BE2C (cell line): ENCODE measurements at regions not wholly inside any gene's neighbourhood (a gene's known extent, or its start where the extent isn't known, plus 50 kb on each side); places are given as distances from the start of the nearest gene placed in this dataset.
A peak's percentile ranks its signal among the peaks of the same experiment; 100 is the strongest.

Experiments used
- DNase-seq: peaks from one replicate; pipeline ENCODE4 v3.0.0-alpha.2; 2020
- H3K27me3 ChIP-seq: fragments of 250-450 bp; sonication (Bioruptor Pico); 2 replicates; pipeline ENCODE4 v1.5.1; 2020; ENCODE audit warnings: mild to moderate bottlenecking
- H3K36me3 ChIP-seq: fragments of 250-450 bp; sonication (Bioruptor Pico); 2 replicates; pipeline ENCODE4 v1.5.1; 2020; ENCODE audit warnings: mild to moderate bottlenecking
- H3K4me1 ChIP-seq: fragments of 250-450 bp; sonication (Bioruptor Pico); 2 replicates; pipeline ENCODE4 v1.5.1; 2020
- H3K4me3 ChIP-seq: 2 replicates; pipeline ENCODE4 v1.5.1; 2011; ENCODE audit warnings: low read depth, low read length
- H3K9me3 ChIP-seq: fragments of 250-450 bp; sonication (Bioruptor Pico); 2 replicates; pipeline ENCODE4 v1.5.1; 2020
- CTCF ChIP-seq: IDR thresholded peaks from 2 replicates; pipeline ENCODE4 v1.5.1; 2012; ENCODE audit warnings: mild to moderate bottlenecking, low read depth, low read length

- H3K4me1 ChIP-seq: no peaks in the 10 kb centered on the region
- no peaks in the 10 kb centered on the region for H3K9me3 ChIP-seq
- TF ChIP-seq CTCF: no peak
- DNase-seq: no peak
- no peak overlapping the region for H3K4me3 ChIP-seq
- H3K36me3 ChIP-seq: no peaks in the 10 kb centered on the region
- no peaks in the 10 kb centered on the region for H3K27me3 ChIP-seq
These were observed 363.7 kb upstream of the SOX9 start for GRCh38 chr17:71757156-71757555.

DNA sequence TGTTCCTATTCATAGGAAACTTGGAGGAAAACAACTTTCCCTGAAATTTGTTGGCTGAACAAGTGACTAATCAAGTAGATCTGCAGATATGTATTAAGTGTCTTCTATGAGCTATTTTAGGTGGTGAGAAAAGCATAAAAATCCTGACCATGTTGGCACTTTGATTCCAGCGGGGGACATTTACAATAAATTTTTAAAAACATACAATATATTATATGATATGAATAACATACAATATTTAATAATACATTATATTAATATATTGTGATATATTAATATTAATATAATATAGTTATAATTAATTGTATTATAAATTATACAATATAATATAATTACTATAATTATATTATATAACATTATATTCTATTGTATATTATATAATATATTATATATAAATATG lies 362.9 kb upstream of the SOX9 start:
- H3K4me3 ChIP-seq: no peak overlapping the region
- H3K36me3 ChIP-seq: no peaks in the 10 kb centered on the region

GRCh38 chr17:71759422-71760060 lies 361.3 kb upstream of the SOX9 start:
- TF ChIP-seq CTCF: no peak
- no peaks in the 10 kb centered on the region for H3K27me3 ChIP-seq
- no peaks in the 10 kb centered on the region for H3K4me1 ChIP-seq
- no peaks in the 10 kb centered on the region for H3K9me3 ChIP-seq
- H3K36me3 ChIP-seq: no peaks in the 10 kb centered on the region
- H3K4me3 ChIP-seq: no peak overlapping the region
- no peak for DNase-seq

More for the DNA sequence above, 362.9 kb upstream of the SOX9 start:
- H3K27me3 ChIP-seq: no peaks in the 10 kb centered on the region
- no peaks in the 10 kb centered on the region for H3K4me1 ChIP-seq
- DNase-seq: no peak
- H3K9me3 ChIP-seq: no peaks in the 10 kb centered on the region
- no peak for TF ChIP-seq CTCF

DNA sequence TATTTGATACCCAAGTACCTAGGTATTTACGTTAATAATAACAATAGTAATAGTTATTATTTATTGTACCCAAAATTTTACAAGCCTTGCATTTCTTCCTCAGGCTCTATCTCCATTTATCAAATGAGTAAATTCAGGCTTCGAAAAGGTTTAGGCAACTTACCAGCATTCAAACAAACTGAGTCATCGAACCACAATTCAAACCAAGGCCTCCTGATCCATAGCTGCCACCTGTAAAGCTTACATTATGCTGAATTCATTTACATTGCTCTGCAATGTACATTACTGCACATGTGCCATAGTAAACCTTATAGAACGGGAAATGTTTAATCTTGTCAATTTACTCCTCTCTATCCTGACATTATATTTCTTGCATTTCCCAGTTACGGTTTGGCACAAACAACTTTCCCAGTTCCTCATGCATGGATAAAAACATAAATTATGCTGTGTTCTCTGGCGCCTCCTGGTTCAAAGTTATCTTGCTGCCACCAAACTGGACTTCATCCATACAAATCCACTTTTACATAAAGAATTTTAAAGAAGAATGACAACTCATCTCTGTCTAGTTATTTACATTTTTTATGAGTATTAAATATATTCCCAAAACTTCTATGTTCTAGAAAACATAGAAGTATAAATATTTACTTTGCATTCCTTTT lies 360.6 kb upstream of the SOX9 start:
- TF ChIP-seq CTCF: peak; percentile 46; the same call in 1 of the 2 replicates
- Histone ChIP-seq H3K4me1 (no peaks in the 10 kb centered on the region), H3K4me3 (no peak overlapping the region), H3K27me3 (no peaks in the 10 kb centered on the region), H3K36me3 (no peaks in the 10 kb centered on the region), H3K9me3 (no peaks in the 10 kb centered on the region)
- no peak for DNase-seq

DNA sequence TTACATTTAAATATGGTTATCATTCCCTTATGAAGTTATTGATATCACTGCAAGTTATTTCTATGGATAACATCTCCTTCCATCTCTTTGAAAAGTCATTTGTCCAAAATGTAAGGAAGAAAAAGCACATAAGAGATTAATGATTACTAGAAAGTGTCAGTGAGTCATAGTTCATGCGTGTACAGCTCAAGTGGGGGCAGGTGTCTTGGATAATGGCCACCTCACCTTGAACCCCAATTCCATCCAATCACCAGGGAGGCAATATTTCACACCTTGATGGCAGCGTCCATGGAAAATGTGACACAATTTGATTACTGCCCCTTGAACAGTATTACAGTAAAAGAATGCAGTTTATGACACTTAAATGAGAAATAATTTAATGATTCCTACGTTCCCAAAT lies 358.3 kb upstream of the SOX9 start:
- H3K27me3 ChIP-seq: no peaks in the 10 kb centered on the region
- DNase-seq: no peak
- TF ChIP-seq CTCF: no peak
- H3K36me3 ChIP-seq: no peaks in the 10 kb centered on the region
- no peaks in the 10 kb centered on the region for H3K9me3 ChIP-seq
- H3K4me1 ChIP-seq: no peaks in the 10 kb centered on the region
- H3K4me3 ChIP-seq: no peak overlapping the region

DNA sequence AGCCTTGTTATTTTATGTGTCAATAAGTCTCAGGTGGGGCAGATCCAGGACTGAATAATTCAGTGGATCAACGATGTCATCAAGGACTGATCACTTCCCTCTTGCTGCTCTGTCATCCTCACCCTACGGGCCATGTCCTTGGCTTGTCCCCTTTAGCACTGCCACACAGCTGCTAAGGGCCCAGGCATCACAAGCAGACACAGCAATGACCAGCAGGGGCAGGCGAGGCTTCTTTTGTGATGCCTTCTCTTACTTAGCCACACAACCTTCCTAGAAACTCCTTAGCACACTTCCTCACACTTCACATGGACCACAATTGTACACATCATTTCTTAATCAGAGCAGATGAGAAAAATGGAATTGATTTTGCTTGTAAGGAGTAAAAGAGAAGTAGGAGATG lies 356.3 kb upstream of the SOX9 start:
- Histone ChIP-seq H3K27me3 (no peaks in the 10 kb centered on the region), H3K4me3 (no peak overlapping the region)
- DNase-seq: peak; percentile 51

More for the DNA sequence above, 356.3 kb upstream of the SOX9 start:
- Histone ChIP-seq H3K36me3 (no peaks in the 10 kb centered on the region), H3K4me1 (no peaks in the 10 kb centered on the region), H3K9me3 (no peaks in the 10 kb centered on the region)
- peak; percentile 76 for TF ChIP-seq CTCF
